GM06990 (cell line): ENCODE measurements at regions not wholly inside any gene's neighbourhood (a gene's known extent, or its start where the extent isn't known, plus 50 kb on each side); places are given as distances from the start of the nearest gene placed in this dataset.

Source experiments
- DNase-seq: peaks from one replicate; pipeline ENCODE4 v3.0.0-alpha.2; 2011; ENCODE audit not compliant: insufficient read length; ENCODE audit errors: extremely low read depth
- H3K27me3 ChIP-seq: replicated peaks from 2 replicates; pipeline ENCODE4 v1.6.0; 2011; ENCODE audit warnings: low read length; ENCODE audit not compliant: control insufficient read depth, insufficient read depth
- H3K36me3 ChIP-seq: 2 replicates; pipeline ENCODE4 v1.5.1; 2011; ENCODE audit warnings: low read length; ENCODE audit not compliant: control insufficient read depth, insufficient read depth
- H3K4me3 ChIP-seq: replicated peaks from 2 replicates; pipeline ENCODE4 v1.5.1; 2011; ENCODE audit warnings: low read depth, mild to moderate bottlenecking, control low read depth, low read length
- CTCF ChIP-seq: IDR thresholded peaks from 2 replicates; pipeline ENCODE4 v1.5.1; 2011; ENCODE audit warnings: low read length, control low read depth, mild to moderate bottlenecking, inconsistent platforms; ENCODE audit not compliant: insufficient read depth, poor library complexity, severe bottlenecking

- Histone ChIP-seq H3K4me3 (no peak overlapping the region), H3K27me3 (no peaks in the 10 kb centered on the region), H3K36me3 (no peaks in the 10 kb centered on the region)
- no peak for TF ChIP-seq CTCF
- no peak for DNase-seq
Observed at GRCh38 chr6:139473731-139474130, 99.3 kb upstream of the CITED2 start.

- no peak for DNase-seq
- Histone ChIP-seq H3K36me3 (no peaks in the 10 kb centered on the region), H3K4me3 (no peak overlapping the region), H3K27me3 (no peaks in the 10 kb centered on the region)
- no peak for TF ChIP-seq CTCF
Observed at GRCh38 chr6:139473231-139473701, 98.8 kb upstream of the CITED2 start.

GRCh38 chr6:139472351-139473015 lies 98.0 kb upstream of the CITED2 start:
- no peak for TF ChIP-seq CTCF
- Histone ChIP-seq H3K36me3 (no peaks in the 10 kb centered on the region), H3K27me3 (no peaks in the 10 kb centered on the region), H3K4me3 (no peak overlapping the region)
- DNase-seq: no peak

GRCh38 chr6:139470997-139471396 lies 96.5 kb upstream of the CITED2 start:
- no peaks in the 10 kb centered on the region for H3K27me3 ChIP-seq
- no peak for DNase-seq
- H3K36me3 ChIP-seq: no peaks in the 10 kb centered on the region
- no peak overlapping the region for H3K4me3 ChIP-seq
- TF ChIP-seq CTCF: no peak

- Histone ChIP-seq H3K4me3 (no peak overlapping the region), H3K27me3 (no peaks in the 10 kb centered on the region), H3K36me3 (no peaks in the 10 kb centered on the region)
- no peak for TF ChIP-seq CTCF
- DNase-seq: no peak
Observed at GRCh38 chr6:139468178-139468819, 93.9 kb upstream of the CITED2 start.

GRCh38 chr6:139457476-139457875 lies 83.0 kb upstream of the CITED2 start:
- no peak for DNase-seq
- TF ChIP-seq CTCF: no peak

More at GRCh38 chr6:139457476-139457875, 83.0 kb upstream of the CITED2 start:
- H3K4me3 ChIP-seq: no peak overlapping the region
- H3K27me3 ChIP-seq: no peaks in the 10 kb centered on the region
- no peaks in the 10 kb centered on the region for H3K36me3 ChIP-seq
